WTC11 (cell line): ENCODE measurements at regions not wholly inside any gene's neighbourhood (a gene's known extent, or its start where the extent isn't known, plus 50 kb on each side); places are given as distances from the start of the nearest gene placed in this dataset.

ENCODE experiments used
- ATAC-seq: fragments of 200-7000 bp; cut with Tn5 transposase; 2 replicates; pipeline ENCODE4 v1.10.0; 2021; ENCODE audit warnings: mild to moderate bottlenecking, moderate library complexity
- CTCF ChIA-PET: fragments of 300-600 bp; sonication (Branson Sonifier 250); formaldehyde crosslinking; loops from one replicate; lab custom pipeline; 2021; ENCODE audit warnings: antibody characterized with exemption; lab: Charles Lee
- POLR2A ChIA-PET: fragments of 350-600 bp; sonication (Branson Sonifier 250); formaldehyde crosslinking; loops from one replicate; lab custom pipeline; 2021; ENCODE audit warnings: antibody characterized with exemption; lab: Charles Lee
- DNase-seq: peaks from one replicate; pipeline ENCODE4 v3.0.0; 2021; ENCODE audit warnings: low spot score
- H3K27ac Mint-ChIP-seq: 2 replicates; pipeline ENCODE4 v1.8.0; 2021; ENCODE audit warnings: mixed read lengths
- H3K27me3 Mint-ChIP-seq: 2 replicates; pipeline ENCODE4 v1.8.0; 2021; ENCODE audit warnings: low read depth, mild to moderate bottlenecking, moderate library complexity, mixed read lengths
- H3K36me3 Mint-ChIP-seq: 2 replicates; pipeline ENCODE4 v1.8.0; 2021; ENCODE audit warnings: mixed read lengths
- H3K4me1 Mint-ChIP-seq: 2 replicates; pipeline ENCODE4 v1.8.0; 2022; ENCODE audit warnings: mixed read lengths
- H3K4me3 Mint-ChIP-seq: 2 replicates; pipeline ENCODE4 v1.8.0; 2021; ENCODE audit warnings: mild to moderate bottlenecking, moderate library complexity, mixed read lengths
- H3K9me3 Mint-ChIP-seq: 2 replicates; pipeline ENCODE4 v1.8.0; 2021; ENCODE audit warnings: mixed read lengths
- AFF4 ChIP-seq: sonication (generic); formaldehyde crosslinking; IDR thresholded peaks from 2 replicates; pipeline ENCODE4 v1.8.1; 2023; ENCODE audit warnings: mild to moderate bottlenecking, missing genetic modification reagents, borderline replicate concordance
- ATF1 ChIP-seq: sonication (generic); formaldehyde crosslinking; IDR thresholded peaks from 2 replicates; pipeline ENCODE4 v1.8.1; 2023; ENCODE audit warnings: mild to moderate bottlenecking, moderate library complexity, missing genetic modification reagents
- ATF3 ChIP-seq: sonication (generic); formaldehyde crosslinking; conservative IDR thresholded peaks from 2 replicates; pipeline ENCODE4 v1.8.1; 2022; ENCODE audit warnings: mild to moderate bottlenecking, missing genetic modification reagents
- ATF6 ChIP-seq: sonication (generic); formaldehyde crosslinking; IDR thresholded peaks from 2 replicates; pipeline ENCODE4 v1.8.1; 2023; ENCODE audit warnings: mild to moderate bottlenecking, missing genetic modification reagents
- CDX4 ChIP-seq: fragments of 250-450 bp; sonication (Bioruptor Pico); IDR thresholded peaks from 2 replicates; pipeline ENCODE4 v1.9.0; 2021; ENCODE audit warnings: moderate library complexity, mild to moderate bottlenecking, inconsistent platforms, borderline replicate concordance
- E2F1 ChIP-seq: sonication (generic); formaldehyde crosslinking; IDR thresholded peaks from 2 replicates; pipeline ENCODE4 v1.8.0; 2022; ENCODE audit warnings: mild to moderate bottlenecking, missing genetic modification reagents
- ELF4 ChIP-seq: sonication (generic); formaldehyde crosslinking; IDR thresholded peaks from 2 replicates; pipeline ENCODE4 v1.8.1; 2022; ENCODE audit warnings: low read depth, mild to moderate bottlenecking, moderate library complexity, missing genetic modification reagents
- EMX1 ChIP-seq: fragments of 250-450 bp; sonication (Bioruptor Pico); IDR thresholded peaks from 2 replicates; pipeline ENCODE4 v1.8.0; 2021; ENCODE audit warnings: mild to moderate bottlenecking
- ESRRA ChIP-seq: sonication (generic); formaldehyde crosslinking; IDR thresholded peaks from 2 replicates; pipeline ENCODE4 v1.8.1; 2022; ENCODE audit warnings: mild to moderate bottlenecking, missing genetic modification reagents, borderline replicate concordance
- FOXK1 ChIP-seq: sonication (generic); formaldehyde crosslinking; IDR thresholded peaks from 2 replicates; pipeline ENCODE4 v1.8.0; 2022; ENCODE audit warnings: mild to moderate bottlenecking, moderate library complexity, missing genetic modification reagents
- IRF1 ChIP-seq: sonication (generic); formaldehyde crosslinking; IDR thresholded peaks from 2 replicates; pipeline ENCODE4 v1.8.0; 2023; ENCODE audit warnings: missing genetic modification reagents
- JAZF1 ChIP-seq: fragments of 250-450 bp; sonication (Bioruptor Pico); IDR thresholded peaks from 2 replicates; pipeline ENCODE4 v1.9.0; 2021; ENCODE audit warnings: moderate library complexity, mild to moderate bottlenecking, inconsistent platforms
- MLX ChIP-seq: sonication (generic); formaldehyde crosslinking; IDR thresholded peaks from 2 replicates; pipeline ENCODE4 v1.8.1; 2023; ENCODE audit warnings: mild to moderate bottlenecking, missing genetic modification reagents, moderate library complexity
- MXD4 ChIP-seq: fragments of 250-450 bp; sonication (Bioruptor Pico); IDR thresholded peaks from 2 replicates; pipeline ENCODE4 v1.8.0; 2021; ENCODE audit warnings: mild to moderate bottlenecking, moderate library complexity, borderline replicate concordance
- MYBL2 ChIP-seq: sonication (generic); formaldehyde crosslinking; IDR thresholded peaks from 2 replicates; pipeline ENCODE4 v1.8.1; 2023; ENCODE audit warnings: mild to moderate bottlenecking, moderate library complexity, missing genetic modification reagents
- NFE2L1 ChIP-seq: sonication (generic); formaldehyde crosslinking; IDR thresholded peaks from 2 replicates; pipeline ENCODE4 v1.8.1; 2023; ENCODE audit warnings: missing genetic modification reagents
- OVOL2 ChIP-seq: fragments of 250-450 bp; sonication (Bioruptor Pico); IDR thresholded peaks from 2 replicates; pipeline ENCODE4 v1.9.0; 2021; ENCODE audit warnings: mild to moderate bottlenecking, borderline replicate concordance
- STAT6 ChIP-seq: sonication (generic); formaldehyde crosslinking; conservative IDR thresholded peaks from 2 replicates; pipeline ENCODE4 v1.8.1; 2023; ENCODE audit warnings: mild to moderate bottlenecking, low read depth, missing genetic modification reagents, moderate library complexity
- ZNF219 ChIP-seq: sonication (generic); formaldehyde crosslinking; IDR thresholded peaks from 2 replicates; pipeline ENCODE4 v1.8.0; 2023; ENCODE audit warnings: missing genetic modification reagents, mild to moderate bottlenecking, borderline replicate concordance
- ZNF232 ChIP-seq: sonication (generic); formaldehyde crosslinking; IDR thresholded peaks from 2 replicates; pipeline ENCODE4 v1.8.0; 2022; ENCODE audit warnings: mild to moderate bottlenecking, missing genetic modification reagents
- ZNF396 ChIP-seq: fragments of 250-450 bp; sonication (Bioruptor Pico); IDR thresholded peaks from 2 replicates; pipeline ENCODE4 v1.8.0; 2021; ENCODE audit warnings: mild to moderate bottlenecking, moderate library complexity, borderline replicate concordance

- CTCF ChIA-PET = no interaction called here
- Mint-ChIP-seq H3K4me1 (peaks cover 14% of the 10 kb centered on the region), H3K27me3 (no peaks in the 10 kb centered on the region; the same call in 1 of the 2 replicates), H3K27ac (no peak overlapping the region), H3K36me3 (peaks cover 20% of the 10 kb centered on the region), H3K9me3 (peaks cover 45% of the 10 kb centered on the region), H3K4me3 (no peak overlapping the region)
- POLR2A ChIA-PET = no interaction called here
- DNase-seq = no peak
- TF ChIP-seq JAZF1 (CRISPR knock-in tag) = no peak
- no peak for TF ChIP-seq STAT6
- no peak for TF ChIP-seq MXD4 (CRISPR knock-in tag)
- no peak for TF ChIP-seq ELF4 (CRISPR knock-in tag)
- TF ChIP-seq AFF4 (CRISPR knock-in tag) = no peak
- no peak for TF ChIP-seq ZNF219 (CRISPR knock-in tag)
- TF ChIP-seq E2F1 (CRISPR knock-in tag) = no peak
- no peak for TF ChIP-seq MYBL2 (CRISPR knock-in tag)
- TF ChIP-seq CDX4 = no peak
- TF ChIP-seq MLX (CRISPR knock-in tag) = no peak
- TF ChIP-seq ATF1 (CRISPR knock-in tag) = no peak
- TF ChIP-seq OVOL2 (CRISPR knock-in tag) = no peak
- TF ChIP-seq ZNF232 (CRISPR knock-in tag) = no peak
- ATAC-seq = no peak
Measured at GRCh38 chr4:45064741-45065140, 338.4 kb upstream of the GNPDA2 start.

- no peak for TF ChIP-seq ATF3 (CRISPR knock-in tag)
- TF ChIP-seq EMX1 = no peak
- no peak for TF ChIP-seq MLX (CRISPR knock-in tag)
- no peak for TF ChIP-seq ATF6 (CRISPR knock-in tag)
- no peak for TF ChIP-seq ZNF396 (CRISPR knock-in tag)
- TF ChIP-seq ESRRA = no peak
- TF ChIP-seq IRF1 = no peak
- no peak for TF ChIP-seq NFE2L1 (CRISPR knock-in tag)
- TF ChIP-seq FOXK1 = no peak
- TF ChIP-seq CDX4 = no peak
- no peak for DNase-seq
- CTCF ChIA-PET = no interaction called here
- peaks cover 34% of the 10 kb centered on the region for H3K9me3 Mint-ChIP-seq
- ATAC-seq = no peak
- no peak overlapping the region for H3K4me3 Mint-ChIP-seq
- POLR2A ChIA-PET = no interaction called here
- H3K27me3 Mint-ChIP-seq = no peaks in the 10 kb centered on the region; the same call in 1 of the 2 replicates
- peaks cover 14% of the 10 kb centered on the region for H3K4me1 Mint-ChIP-seq
- peak overlapping the region; percentile 42; the same call in 1 of the 2 replicates for H3K27ac Mint-ChIP-seq
- peaks cover 9% of the 10 kb centered on the region for H3K36me3 Mint-ChIP-seq
Measured at GRCh38 chr4:45063696-45064095, 337.3 kb upstream of the GNPDA2 start.
